SKM-1 treated with dmso at 0.1 percent for 144 hours (cell line): ENCODE measurements at regions not wholly inside any gene's neighbourhood (a gene's known extent, or its start where the extent isn't known, plus 50 kb on each side); places are given as distances from the start of the nearest gene placed in this dataset.
A peak's percentile ranks its signal among the peaks of the same experiment; 100 is the strongest.
"Not testable (repeated sequence)": the region's sequence is repeated elsewhere in the genome, so short reads cannot be mapped to it uniquely, and the experiment has no call there.

ENCODE experiments used
- DNase-seq: peaks from one replicate; lab custom pipeline; 2025; ENCODE audit not compliant: unreplicated experiment; lab: John Stamatoyannopoulos, UW

- DNase-seq, result no peak
These were observed 1127.0 kb downstream of the DNAJB9 start for GRCh38 chr7:109696723-109697122.

GRCh38 chr7:109699661-109700060 lies 1130.0 kb downstream of the DNAJB9 start:
- no peak for DNase-seq

GRCh38 chr7:109713366-109713765 lies 1143.7 kb downstream of the DNAJB9 start:
- DNase-seq, result no peak

DNA sequence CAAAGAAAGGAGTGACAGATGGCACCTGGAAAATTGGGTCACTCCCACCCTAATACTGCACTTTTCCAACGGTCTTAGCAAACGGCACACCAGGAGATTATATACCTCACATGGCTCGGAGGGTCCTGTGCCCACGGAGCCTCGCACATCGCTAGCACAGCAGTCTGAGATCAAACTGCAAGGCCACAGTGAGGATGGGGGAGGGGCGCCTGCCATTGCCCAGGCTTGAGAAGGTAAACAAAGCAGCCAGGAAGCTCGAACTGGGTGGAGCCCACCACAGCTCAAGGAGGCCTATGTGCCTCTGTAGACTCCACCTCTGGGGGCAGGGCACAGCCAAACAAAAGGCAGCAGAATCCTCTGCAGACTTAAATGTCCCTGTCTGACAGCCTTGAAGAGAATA lies 1149.7 kb downstream of the DNAJB9 start:
- DNase-seq, result not testable (repeated sequence)

DNA sequence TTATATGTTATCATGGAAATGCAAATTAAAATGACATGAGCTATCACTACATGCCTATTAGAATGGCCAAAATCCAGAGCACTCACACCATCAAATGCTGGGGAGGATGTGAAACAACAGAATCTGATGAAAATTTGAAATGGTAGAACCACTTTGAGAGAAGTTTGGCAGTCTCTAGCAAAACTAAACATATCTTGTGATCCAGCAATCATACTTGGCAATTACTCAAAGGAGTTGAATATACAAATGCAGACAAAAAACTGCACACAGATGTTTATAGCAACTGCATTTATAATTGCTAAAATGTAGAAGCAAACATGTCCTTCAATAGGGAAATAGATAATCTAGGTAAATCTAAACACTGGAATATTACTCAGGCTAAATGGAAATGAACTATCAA lies 1164.9 kb downstream of the DNAJB9 start:
- DNase-seq, result no peak

DNA sequence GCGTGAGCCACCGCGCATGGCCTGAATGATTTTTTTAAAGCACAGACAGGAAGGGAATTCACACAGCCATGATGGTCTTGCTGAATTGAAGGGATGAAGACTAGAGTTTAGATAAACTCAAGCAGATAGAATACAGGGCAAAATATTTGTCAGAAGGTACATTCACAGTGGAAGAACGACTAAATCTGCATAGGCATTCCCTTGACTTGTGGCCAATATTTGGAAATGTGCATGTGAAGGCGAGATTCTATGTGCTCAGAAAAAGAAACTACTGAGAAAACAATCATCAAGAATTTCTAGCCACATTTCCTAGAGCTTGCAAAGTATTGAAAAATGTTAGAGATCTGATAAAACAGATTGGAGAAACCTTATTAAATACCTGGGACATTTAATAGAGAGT lies 1166.2 kb downstream of the DNAJB9 start:
- DNase-seq, result no peak

DNA sequence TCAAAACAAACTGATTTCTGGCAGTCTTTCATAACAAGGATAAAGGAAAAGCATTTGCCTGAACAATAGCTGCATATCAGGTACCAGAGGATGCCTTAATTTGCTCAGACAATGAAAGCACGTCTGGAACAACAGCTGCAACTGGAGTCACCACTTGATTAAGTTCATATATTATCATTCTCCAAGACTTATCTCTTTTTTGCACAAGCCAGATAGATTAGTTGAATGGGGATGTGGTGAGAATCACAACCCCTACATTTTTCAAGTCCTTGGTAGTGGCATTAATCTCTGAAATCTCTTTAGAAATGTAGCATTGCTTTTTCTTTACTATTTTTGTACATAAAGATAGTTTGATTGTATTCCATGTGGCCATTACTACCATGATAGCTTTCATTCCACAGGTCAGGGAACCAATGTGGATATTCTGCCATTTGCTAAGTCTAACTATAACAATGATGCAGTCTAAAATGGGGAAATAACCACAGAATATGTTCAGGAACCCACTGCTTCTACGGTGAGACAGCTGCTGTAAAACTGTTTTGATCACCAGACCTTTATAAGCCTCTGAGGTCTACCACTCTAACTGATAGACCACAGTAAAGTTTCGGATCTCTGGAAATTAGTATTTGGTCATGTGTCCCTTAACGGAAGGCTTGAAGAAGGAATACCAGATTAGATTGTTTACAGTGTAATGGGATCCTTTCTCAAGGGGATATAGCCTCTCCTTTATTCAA lies 1176.2 kb downstream of the DNAJB9 start:
- no peak for DNase-seq

DNA sequence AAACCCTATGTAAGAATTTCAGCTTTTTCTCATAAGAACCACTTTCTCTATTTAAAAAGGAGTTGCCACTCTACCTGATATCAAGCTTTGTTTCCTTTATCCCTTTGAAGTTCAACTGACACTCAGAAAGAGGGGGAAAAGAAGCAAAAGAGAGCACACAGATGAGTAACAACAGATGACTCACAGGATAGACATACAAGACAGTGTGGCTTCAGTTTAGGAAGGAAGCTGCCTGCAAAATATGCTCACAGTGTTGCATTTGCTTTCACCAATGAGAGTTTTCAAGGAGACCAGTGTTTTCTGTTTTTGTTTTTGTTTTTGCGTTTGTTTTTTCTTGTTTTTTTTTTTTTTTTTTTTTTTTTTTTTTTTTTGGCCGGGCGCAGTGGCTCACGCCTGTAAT lies 1181.6 kb downstream of the DNAJB9 start:
- DNase-seq, result no peak

DNA sequence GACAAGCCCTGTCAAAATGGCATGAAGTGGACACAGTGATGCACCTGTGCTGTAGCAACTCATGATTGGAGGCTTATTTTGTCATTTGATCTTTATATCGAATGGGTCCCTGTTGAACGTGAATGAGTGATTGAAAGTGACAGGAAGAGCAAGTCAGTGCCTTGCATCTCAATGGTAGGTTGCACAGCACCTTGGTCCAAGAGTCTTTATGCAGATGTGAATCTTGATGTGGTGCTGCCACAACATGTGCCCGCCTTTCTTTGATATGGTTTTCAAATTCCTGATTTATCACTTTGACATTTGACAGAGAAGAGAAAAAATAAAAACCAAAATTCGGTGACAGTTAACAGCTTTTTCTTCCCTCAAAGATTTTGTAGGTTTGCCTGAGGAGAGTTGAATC lies 1182.4 kb downstream of the DNAJB9 start:
- DNase-seq, result no peak

- no peak for DNase-seq
These were observed 1188.0 kb downstream of the DNAJB9 start for GRCh38 chr7:109757713-109758112.

GRCh38 chr7:109763611-109764010 lies 1193.9 kb downstream of the DNAJB9 start:
- no peak for DNase-seq

- no peak for DNase-seq
These were observed 1202.5 kb downstream of the DNAJB9 start for GRCh38 chr7:109772161-109772560.

- DNase-seq, result peak; percentile 18
These were observed 1213.1 kb downstream of the DNAJB9 start for GRCh38 chr7:109782806-109783205.

DNA sequence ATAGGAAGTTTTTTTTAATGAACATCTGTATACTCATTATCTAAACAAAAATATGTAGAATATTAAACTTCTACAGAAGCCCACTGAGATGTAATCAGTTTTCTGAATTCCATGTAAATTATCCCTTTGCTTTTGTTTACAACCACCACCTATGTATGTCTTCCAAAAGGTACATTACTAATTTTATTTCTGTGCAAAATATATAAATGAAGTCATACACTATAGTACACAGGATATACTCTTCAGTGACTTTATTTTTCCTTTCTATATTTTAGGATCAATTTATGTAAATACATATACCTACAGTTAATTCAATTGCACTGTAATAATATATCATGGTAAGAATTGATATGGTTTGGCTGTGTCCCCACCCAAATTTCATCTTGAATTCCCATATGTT lies 1236.9 kb downstream of the DNAJB9 start:
- no peak for DNase-seq

DNA sequence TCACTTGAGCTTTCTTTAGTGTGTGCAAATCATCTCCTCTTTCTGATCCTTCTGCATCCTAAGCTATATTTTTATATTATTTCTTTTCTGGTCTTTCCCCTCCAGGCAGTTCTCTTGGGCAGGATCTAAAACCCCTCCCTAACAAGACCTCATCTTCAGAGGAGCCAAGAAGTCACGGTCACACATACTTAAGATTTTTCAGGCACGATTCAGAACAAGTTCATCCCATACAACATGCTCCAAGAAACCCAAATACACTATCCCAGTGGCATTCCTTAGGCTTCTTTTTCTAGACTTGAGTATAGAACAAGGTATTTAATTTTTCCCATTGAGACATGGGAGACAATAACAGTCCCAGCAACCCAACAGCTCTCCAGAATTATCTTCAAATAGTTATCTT lies 1251.5 kb downstream of the DNAJB9 start:
- no peak for DNase-seq

DNA sequence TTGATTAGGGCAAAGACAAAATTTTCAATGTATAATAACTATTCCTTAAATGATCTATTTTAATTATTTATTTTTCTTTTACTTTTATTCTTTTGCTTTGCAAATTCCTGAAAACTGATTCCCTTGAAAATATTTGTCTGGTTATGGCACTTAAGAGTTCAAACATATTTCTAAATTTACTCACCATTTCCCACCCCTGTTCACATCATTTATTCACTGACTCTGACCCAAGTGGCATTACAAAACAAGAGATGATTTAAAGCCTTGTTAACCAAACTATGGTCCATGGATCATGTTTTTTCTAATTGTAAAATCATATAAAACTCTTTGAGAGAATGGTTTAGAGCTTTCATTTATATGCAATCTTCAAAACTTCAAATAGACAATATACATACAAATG lies 1256.1 kb upstream of the LRRN3 start:
- DNase-seq, result no peak

DNA sequence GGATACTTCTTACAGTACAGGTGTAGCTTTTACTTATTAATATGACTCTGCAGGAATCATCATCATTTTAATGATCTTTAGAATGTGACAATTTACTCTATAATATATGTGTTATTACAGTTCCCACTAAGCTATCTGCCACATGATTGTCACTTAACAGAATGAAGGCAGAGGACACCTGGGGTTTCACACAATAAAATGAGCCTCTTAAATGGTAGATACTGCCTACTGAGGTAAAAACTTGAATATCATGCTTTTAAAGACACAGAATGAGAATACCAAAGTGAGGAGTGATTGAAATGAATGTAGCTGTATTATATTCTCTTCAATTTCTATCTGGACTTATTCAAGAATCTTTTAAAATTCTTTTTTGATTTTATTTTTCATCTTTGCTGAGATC lies 1255.3 kb upstream of the LRRN3 start:
- no peak for DNase-seq

DNA sequence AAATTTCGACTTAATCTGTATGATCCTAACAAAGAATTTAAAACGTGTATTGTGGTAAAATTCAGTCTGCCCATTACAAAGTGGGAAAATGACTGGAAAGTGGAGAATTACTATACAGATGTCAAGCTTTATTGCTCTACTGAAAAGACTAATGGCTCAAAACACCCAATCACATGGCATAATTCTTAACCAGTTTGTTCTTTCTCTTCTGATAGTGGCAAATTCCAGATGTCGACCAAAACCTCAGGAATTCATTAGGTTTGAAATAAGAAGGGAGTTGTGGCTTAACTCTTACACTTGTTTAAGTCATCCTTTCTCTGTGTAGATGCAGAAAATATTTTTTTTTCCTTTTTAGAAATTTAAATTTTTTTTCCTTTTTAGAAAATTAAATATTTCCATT lies 1254.9 kb upstream of the LRRN3 start:
- DNase-seq, result no peak

- no peak for DNase-seq
These were observed 1248.5 kb upstream of the LRRN3 start for GRCh38 chr7:109842386-109842785.

DNA sequence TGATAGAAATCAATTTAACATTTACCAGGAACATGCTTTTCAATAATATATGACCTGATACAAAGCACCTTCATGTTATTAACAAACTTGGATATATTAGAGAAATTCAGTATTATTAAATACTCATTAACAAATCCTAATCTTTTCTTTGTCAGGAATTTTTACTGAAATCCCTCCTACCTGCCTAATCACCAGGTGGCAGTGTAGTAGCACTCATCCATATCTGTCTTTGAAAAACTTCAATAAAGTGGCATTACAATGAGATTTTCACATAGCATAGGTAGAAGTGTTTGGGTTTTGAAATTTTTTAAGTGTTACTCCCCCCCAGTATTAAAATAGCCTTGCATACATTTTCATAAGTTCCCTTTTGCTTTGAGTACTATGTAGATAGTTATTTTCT lies 1246.6 kb upstream of the LRRN3 start:
- DNase-seq, result no peak

GRCh38 chr7:109864230-109864629 lies 1226.7 kb upstream of the LRRN3 start:
- DNase-seq, result no peak

GRCh38 chr7:109868215-109868860 lies 1222.6 kb upstream of the LRRN3 start:
- no peak for DNase-seq

- DNase-seq, result no peak
These were observed 1217.6 kb upstream of the LRRN3 start for GRCh38 chr7:109873296-109873695.
